ENCODE measurements at regions not wholly inside any gene's neighbourhood (a gene's known extent, or its start where the extent isn't known, plus 50 kb on each side); places are given as distances from the start of the nearest gene placed in this dataset.
"Not testable (repeated sequence)": the region's sequence is repeated elsewhere in the genome, so short reads cannot be mapped to it uniquely, and the experiment has no call there.

DNA sequence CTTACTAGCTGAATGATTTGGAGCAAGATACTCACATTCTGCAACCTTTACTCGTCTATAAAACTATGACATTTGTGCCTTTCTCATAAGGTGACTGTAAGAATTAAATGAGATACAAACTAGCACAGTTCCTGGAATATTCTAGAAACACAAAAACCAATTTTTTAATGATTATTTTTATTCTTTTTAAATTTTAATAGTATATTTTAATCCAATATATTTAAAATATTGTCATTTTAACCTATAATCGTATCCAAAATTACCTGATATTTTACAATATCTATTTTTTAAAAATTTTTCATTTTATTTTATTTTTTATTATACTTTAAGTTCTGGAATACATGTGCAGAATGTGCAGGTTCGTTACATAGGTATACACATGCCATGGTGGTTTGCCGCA lies 238.1 kb downstream of the OLFM4 start:
- H3K4me3 ChIP-seq (ENCODE audit: low read depth, low read length) = no peak overlapping the region

DNA sequence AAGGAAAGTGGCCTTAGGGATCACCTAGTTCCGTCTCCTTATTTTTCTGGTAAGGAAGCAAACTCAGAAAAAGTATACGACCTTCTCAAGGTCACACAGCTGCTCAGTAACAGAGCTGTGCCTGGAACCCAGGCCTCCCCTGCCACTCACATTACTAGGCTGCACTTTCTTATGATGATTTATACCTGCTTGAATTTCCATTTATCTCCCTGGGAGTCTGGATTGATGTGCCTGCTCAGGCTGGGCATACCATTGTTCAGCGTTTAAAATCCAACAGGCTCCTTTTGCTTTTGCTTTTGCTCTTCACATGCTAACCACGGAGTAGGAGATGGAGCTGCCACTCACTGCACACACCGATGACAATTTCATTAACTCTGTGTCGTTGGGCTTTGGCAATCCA lies 241.0 kb downstream of the OLFM4 start:
- no peak overlapping the region for H3K4me3 ChIP-seq (ENCODE audit: low read depth, low read length)

DNA sequence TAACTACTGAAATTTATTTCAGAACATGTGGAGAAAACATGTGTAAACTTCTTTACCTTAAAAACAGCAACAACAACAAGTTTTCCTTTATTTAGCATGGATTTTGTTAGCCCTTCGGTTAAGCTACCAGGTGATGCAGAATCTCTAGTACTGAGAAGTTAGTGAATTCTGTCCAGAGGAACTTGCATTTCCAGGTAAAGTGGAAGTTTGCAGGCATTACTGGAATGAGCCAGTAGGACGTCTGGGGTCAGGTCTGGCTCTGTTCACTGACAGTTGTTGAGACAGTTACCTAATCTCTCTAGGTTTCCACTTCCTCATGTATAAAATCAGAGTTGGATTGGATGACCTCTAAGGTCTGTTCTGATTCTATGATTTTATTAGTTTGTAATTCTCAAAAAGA lies 244.3 kb downstream of the OLFM4 start:
- H3K4me3 ChIP-seq (ENCODE audit: low read depth, low read length) = no peak overlapping the region

DNA sequence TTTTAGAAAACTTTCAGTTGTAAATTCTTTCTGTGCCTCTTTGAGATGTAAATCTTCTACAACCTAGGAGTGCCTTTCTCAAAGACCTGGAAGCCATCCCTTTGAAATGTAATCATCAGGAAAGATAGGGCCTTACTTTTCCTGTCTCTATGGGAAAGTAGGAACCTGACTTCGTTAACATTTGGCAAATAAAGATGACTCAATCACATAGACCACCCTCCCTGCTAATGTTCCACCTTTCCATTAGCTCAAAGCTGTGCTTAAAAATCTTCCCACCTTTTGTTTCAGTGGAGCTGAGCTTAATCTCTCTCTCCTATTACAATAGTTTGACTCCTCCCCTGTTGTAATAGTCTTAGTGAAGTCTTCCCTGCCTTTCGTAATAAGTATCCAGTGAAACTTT lies 247.7 kb downstream of the OLFM4 start:
- no peak overlapping the region for H3K4me3 ChIP-seq (ENCODE audit: low read depth, low read length)

DNA sequence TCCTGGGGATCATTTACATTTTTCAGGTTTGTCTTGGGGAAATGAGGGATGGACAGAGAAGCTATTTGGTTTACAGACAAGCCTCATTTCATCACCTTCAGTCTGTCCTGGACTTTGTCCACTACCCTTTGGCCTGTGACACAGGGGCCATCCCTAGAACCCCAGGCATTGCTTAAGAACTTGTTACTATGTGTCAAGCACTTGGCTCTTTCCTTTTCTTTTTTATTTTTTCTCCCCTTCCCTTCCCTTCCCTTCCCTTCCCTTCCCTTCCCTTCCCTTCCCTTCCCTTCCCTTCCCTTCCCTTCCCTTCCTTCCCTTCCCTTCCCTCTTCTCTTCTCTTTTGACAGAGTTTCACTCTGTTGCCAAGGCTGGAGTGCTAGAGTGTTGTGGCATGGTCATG lies 253.1 kb downstream of the OLFM4 start:
- H3K4me3 ChIP-seq (ENCODE audit: low read depth, low read length) = no peak overlapping the region

DNA sequence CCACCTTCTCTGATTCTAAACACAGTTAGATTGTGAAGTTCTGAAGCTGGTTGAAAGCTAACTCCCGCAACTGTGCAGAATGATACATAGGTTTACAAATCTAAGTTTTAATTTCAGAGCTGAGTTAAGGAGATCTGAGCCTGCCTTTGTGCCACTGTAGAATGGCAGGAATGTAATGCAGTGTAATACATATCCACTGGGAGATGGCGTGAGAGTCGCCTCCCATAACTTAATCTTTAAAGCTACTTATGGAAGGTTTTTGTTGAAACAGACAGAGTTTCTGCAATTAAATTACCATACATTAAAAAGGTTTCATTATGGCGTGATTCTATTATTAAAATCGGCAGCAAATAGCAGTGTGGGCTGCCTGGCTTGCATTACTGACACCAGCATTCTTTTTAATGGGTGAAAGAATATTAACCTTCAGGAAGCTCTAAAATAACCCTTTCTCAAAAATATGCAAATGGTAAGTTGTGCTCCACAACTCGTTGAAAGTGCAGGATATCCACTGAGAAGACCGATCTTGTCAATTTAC lies 257.4 kb downstream of the OLFM4 start:
- H3K4me3 ChIP-seq (ENCODE audit: low read depth, low read length) = no peak overlapping the region

DNA sequence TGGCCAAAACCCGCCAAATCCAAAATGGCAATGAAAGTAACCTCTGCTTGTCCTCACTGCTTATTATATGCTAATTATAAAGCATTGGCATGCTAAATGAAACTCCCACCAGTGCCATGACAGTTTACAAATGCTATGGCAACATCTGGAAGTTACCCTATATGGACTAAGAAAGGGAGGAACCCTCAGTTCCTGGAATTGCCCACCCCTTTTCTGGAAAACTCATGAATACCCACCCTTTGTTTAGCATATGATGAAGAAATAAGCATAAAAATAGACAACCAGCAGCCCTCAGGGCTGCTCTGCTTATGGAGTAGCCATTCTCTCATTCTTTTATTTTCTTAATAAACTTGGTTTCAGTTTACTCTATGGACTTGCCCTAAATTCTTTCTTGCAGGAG lies 269.8 kb downstream of the OLFM4 start:
- no peak overlapping the region for H3K4me3 ChIP-seq (ENCODE audit: low read depth, low read length)

DNA sequence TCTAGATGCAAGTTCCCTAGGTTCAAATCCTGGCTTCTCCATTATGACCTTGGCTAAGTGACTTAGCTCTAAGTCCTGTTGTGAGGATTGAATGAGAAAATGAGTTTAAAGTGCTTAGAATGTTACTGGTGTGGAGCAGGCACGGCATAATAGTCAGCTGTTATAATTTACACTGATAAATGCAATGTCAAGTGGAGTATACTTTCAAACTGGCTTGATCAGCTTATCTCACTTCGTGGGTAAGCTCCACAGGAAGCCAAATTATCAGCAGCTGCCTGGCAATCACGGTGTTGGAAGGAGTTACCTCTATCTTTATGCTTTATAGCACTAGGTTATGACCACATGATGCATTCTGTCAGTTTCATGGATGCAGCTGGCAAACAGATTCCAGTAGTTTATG lies 272.8 kb downstream of the OLFM4 start:
- no peak overlapping the region for H3K4me3 ChIP-seq (ENCODE audit: low read depth, low read length)

DNA sequence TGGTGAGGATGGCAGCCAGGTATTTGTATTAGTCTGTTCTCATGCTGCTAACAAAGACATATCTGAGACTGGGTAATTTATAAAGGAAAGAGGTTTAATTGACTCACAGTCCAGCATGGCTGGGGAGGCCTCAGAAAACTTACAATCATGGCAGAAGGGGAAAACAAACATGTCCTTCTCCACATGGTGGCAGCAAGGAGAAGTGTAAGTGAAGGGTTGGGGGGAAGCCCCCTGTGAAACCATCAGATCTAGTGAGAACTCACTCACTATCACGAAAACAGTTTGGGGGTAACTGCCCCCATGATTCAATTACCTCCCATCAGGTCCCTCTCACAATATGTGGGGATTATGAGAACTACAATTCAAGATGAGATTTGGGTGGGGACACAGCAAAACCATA lies 276.8 kb downstream of the OLFM4 start:
- not testable (repeated sequence) for H3K4me3 ChIP-seq (ENCODE audit: low read depth, low read length)

DNA sequence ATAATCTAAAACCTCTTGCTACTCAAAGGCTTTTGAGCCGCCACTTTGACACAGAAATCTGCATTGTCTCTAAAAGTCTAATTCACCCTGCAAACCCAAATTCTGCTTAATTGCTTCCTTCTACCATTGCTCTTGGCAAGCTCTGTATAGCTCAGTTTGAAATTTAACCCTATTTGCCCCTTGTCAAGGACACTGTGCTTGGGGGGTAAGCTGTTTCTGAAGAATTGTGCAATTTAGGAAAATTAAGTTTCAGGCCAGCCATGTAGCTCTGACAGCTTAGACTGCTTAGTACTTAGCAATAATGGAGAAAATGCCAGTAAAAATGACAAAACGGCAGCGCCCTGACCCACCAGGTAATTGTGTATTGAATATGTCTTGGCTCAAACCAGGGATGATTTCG lies 282.2 kb downstream of the OLFM4 start:
- H3K4me3 ChIP-seq (ENCODE audit: low read depth, low read length) = no peak overlapping the region

DNA sequence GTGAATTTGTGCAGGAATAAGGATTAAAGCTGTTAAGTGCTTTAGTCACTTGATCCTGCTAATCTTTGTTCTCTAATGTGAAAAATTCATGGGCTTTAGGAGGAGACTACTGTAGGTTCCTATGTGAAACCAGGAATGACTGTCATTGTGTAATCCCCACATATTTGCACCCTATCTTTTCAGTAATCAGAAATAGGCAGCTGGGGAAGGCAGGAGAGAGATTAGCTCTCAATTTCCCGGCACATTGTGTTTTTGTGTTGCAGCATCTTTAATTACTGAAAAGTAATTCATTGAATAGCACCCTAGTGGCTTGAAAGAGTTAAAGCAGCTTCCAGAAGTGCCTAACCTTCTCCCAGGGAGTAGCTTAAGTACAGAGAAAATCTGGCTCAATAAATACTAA lies 282.9 kb downstream of the OLFM4 start:
- no peak overlapping the region for H3K4me3 ChIP-seq (ENCODE audit: low read depth, low read length)

DNA sequence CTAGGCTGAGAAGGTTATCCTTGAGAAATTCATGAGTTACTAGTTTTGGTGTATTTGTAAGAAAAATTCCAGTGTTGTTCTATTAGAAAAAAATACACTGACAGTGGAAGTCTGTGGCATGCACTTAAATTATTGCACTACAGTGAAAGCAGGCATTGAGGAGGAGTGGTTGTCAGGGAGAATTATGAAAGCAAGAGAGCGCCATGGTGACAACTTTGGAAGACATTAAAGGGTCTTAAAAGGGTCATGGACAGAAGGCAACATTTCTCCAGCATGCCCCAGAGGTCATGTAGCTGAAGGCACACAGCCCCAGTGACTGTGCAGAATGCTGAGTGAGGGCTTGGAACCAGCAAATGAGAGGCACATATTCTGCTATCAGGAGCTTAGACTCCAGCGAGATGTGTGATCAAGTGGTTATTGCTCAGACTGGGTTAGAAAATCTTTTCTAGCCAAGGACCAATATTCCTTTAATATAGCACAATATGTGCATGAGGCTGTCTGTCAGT lies 292.7 kb downstream of the OLFM4 start:
- no peak overlapping the region for H3K4me3 ChIP-seq (ENCODE audit: low read depth, low read length)

DNA sequence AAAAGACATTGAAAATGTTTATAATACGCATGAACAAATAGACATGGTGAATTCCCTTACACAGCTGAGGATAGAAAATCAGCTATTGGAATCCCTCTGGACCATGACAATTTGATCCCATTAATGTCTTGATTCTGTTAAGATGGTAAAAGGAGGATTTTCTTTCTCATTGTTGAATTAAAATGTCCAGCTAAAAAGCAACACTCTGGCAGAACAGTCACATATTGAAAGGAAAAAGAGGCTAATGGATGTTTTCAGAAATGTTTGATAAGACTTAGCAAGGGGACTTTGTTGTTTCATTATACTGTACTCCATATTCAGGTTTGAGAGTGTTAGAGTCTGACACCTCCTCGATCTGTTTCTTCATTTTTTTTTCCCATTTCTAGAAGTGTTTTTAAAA lies 296.0 kb downstream of the OLFM4 start:
- H3K4me3 ChIP-seq (ENCODE audit: low read depth, low read length) = no peak overlapping the region

DNA sequence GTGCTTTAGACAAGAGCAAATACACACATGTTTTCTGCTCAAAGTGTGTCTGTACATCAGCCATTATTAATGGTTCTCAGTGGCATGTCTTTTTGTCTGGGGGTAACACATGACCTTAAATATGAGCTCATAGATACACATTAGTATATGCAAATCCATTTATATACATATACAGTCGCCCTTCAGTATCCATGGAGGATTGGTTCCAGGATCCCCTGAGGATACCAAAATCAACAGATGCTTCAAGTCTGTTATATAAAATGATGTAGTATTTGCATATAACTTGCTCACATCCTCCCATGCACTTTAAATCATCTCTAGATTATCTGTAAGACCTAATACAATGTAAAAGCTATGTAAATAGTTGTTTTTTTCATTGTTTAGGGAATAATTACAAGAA lies 298.1 kb downstream of the OLFM4 start:
- no peak overlapping the region for H3K4me3 ChIP-seq (ENCODE audit: low read depth, low read length)

DNA sequence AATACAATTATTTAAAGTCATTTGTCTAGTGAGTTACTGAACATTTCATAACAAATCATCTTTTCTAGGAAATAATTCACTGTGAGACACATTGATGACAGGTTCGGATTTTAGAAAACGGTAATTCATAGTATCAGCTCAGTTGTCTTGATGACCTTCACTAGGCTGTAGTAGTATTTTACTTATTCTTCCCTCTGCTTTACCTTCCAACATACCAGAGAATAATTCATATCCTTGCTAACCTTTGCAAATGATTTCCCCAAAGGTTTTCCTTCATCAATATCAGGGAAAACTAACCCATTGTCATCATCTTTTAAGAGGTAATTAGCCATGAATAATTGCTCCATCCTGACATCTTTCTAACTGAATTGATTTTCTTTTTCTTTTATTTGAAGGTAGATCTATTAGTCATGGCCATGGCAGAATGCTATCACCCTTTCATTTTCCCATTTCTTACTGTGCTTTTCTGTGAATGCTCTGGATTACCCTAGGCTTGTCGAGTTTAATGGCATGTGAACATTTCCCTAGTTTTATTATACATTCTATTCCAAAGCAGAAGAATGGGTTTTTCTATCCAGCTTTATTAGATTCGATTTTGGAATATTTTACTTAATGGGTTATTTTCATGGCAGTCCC lies 299.2 kb downstream of the OLFM4 start:
- no peak overlapping the region for H3K4me3 ChIP-seq (ENCODE audit: low read depth, low read length)

DNA sequence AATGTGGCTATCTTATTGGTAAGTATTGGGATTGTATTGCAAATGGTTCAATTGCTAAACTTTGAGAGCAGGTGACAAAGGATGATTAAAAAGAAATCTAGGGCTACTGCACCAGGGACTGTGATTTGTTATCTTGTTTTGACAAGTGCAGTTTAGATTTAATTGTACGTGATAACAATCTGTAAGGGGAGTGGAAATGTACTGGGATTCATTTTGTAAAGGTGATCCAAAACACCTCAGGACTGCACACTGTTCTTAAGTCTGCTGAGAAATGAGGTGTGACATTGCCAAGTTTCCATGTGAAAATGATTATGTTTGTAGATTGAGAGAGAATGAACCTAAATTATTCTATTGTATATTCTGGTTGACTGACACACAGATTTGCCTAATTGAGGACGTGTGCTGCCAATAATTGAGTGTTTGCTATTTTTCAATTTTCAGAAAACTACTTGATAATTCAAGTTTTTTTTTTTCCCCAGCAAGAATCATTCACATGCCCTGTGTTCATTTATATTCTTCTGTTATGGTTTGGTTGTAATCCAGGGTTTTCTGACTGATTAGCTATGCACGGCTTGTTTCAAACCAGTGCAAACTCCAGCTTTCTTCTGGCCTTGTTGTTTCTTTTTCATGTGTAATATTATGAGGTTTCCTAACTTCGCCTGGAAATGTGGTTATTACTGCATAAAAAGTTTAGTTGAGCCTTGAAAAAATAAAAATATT lies 308.0 kb downstream of the OLFM4 start:
- H3K4me3 ChIP-seq (ENCODE audit: low read depth, low read length) = no peak overlapping the region

DNA sequence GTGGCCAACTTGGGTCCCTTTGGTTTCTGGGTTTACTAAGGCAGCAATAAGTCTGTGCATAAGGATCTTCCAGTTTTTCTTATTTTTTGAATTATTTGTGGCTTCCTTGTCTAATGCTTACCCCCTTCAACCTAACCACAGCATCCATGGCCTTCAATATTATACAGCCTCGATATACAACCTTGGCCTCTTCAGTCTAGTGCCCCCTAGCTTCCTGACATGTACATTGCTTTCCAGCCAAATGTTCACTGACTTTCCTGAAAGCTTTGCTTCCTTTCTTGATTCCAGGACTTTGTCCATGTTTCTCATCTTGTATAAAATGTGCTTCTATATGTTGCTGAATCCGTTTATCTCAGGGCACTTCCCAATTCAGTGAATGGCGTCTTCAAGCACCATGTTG lies 310.1 kb downstream of the OLFM4 start:
- no peak overlapping the region for H3K4me3 ChIP-seq (ENCODE audit: low read depth, low read length)

DNA sequence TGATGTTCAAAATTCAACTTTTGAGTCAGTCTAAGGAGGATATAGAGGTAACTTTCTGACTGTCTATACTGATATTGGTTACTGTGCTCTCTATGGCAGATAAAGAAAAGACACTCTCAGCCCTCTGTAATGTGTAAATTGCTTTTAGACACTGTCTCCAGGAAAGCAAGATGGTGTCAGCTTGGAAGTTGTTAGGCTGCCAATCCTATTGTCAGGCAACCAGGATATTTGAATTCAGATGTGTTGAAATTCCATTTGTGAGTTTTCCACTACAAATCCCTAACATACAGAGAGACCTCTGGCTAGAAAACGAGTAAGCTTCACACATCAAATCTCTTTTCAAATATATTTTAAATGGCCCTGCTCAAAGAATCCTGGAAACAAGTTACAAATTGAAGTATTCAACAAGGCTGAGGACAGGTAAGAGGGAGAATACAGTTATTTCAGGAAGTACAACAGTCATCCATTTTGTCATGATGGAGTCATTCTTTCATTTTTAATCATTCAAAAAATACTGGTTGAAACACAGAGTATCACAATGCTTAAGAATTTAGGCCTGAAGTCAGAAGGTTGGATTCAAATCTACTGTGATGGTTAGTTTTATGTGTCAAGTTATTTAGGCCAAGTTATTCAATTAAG lies 312.0 kb downstream of the OLFM4 start:
- no peak overlapping the region for H3K4me3 ChIP-seq (ENCODE audit: low read depth, low read length)

DNA sequence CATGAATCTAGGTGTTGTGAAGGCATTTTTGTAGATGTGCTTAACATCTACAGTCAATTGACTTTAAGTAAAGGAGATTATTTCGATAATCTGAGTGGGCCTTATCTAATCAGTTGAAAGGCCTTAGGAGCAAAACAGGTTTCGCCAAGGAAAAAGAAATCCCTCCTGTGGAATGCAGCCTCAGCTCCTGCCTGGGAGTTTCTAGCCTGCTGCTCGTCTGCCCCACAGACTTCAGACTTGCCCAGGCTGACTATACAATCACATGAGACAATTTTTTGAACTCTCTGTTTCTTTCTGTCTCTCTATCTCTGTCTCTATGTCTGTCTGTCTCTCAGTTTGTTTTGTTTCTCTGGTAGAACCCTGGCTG lies 312.5 kb downstream of the OLFM4 start:
- no peak overlapping the region for H3K4me3 ChIP-seq (ENCODE audit: low read depth, low read length)

DNA sequence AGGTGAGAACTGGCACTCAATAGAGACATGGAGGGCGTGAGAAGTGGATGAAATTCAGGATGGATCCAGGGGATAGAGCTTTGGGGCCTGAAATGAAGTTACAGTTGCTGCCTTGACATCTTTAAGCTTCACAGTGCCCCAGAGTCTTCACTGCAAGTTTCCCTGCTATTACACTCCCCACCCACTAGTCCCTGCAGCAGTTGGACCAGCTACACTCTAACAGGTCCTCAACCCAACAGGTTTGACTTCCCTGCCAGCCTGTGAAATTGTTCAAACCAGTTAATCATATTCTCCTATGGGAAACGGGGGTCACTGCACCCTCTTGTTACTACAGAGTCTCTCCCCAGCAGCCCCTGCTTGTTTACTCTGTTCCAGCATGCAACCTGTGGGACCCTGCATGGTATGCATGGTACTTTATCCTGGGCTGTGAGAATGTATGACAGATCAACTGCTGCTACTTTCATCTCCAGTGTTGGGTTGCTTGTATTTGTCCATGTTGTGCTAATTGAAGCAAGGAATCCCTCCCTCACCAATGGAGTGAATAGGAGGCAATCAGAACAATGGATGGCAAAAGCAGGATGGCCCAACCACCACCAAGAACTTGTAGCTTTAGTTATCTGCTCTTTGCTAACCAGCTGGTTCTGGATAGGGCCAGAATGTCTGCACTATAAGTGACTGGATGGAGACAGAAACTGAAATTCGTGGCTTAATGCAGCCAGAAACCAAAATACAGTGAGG lies 314.2 kb downstream of the OLFM4 start:
- H3K4me3 ChIP-seq (ENCODE audit: low read depth, low read length) = no peak overlapping the region

DNA sequence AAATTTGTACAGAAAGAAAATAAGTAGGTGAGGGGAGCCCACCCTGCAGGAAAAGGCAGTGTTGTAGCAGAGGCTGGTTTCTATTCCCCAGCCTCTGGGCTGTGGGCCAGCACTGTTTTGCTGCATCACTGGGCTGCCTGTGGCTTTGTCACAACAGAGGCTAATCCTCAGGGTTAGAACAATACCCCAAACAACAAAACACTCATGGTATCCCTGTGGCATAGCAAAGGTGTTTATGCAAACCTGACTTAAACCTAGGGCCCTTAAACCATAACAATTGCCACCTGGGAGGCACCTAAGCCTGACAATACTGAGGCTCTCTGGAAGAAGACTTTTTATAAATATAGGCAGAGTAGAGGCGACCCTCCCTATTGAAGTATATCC lies 314.7 kb downstream of the OLFM4 start:
- no peak overlapping the region for H3K4me3 ChIP-seq (ENCODE audit: low read depth, low read length)

Data from iPS-11a (cell line).